Ishikawa (cell line): ENCODE measurements at regions not wholly inside any gene's neighbourhood (a gene's known extent, or its start where the extent isn't known, plus 50 kb on each side); places are given as distances from the start of the nearest gene placed in this dataset.

ENCODE experiments used
- CEBPB ChIP-seq: IDR thresholded peaks from 2 replicates; pipeline ENCODE4 v1.6.1; 2012
- CREB1 ChIP-seq: IDR thresholded peaks from 2 replicates; pipeline ENCODE4 v1.6.1; 2012; ENCODE audit warnings: low read depth
- EGR1 ChIP-seq: IDR thresholded peaks from 2 replicates; pipeline ENCODE4 v1.6.1; 2012
- EP300 ChIP-seq: IDR thresholded peaks from 2 replicates; pipeline ENCODE4 v1.6.1; 2012; ENCODE audit warnings: borderline replicate concordance
- FOXM1 ChIP-seq: IDR thresholded peaks from 2 replicates; pipeline ENCODE4 v1.6.1; 2012; ENCODE audit warnings: low read depth, borderline replicate concordance
- MAX ChIP-seq: IDR thresholded peaks from 2 replicates; pipeline ENCODE4 v1.6.1; 2012
- NFIC ChIP-seq: IDR thresholded peaks from 2 replicates; pipeline ENCODE4 v1.6.1; 2012
- RAD21 ChIP-seq: IDR thresholded peaks from 2 replicates; pipeline ENCODE4 v1.6.1; 2012; ENCODE audit warnings: low read depth
- REST ChIP-seq: IDR thresholded peaks from 2 replicates; pipeline ENCODE4 v1.6.1; 2012; ENCODE audit warnings: low read depth, mild to moderate bottlenecking
- TAF1 ChIP-seq: IDR thresholded peaks from 2 replicates; pipeline ENCODE4 v1.6.1; 2012; ENCODE audit warnings: low read depth, mild to moderate bottlenecking
- TCF12 ChIP-seq: IDR thresholded peaks from 2 replicates; pipeline ENCODE4 v1.6.1; 2012; ENCODE audit warnings: low read depth
- TEAD4 ChIP-seq: IDR thresholded peaks from 2 replicates; pipeline ENCODE4 v1.6.1; 2012
- USF1 ChIP-seq: IDR thresholded peaks from 2 replicates; pipeline ENCODE4 v1.6.1; 2012
- YY1 ChIP-seq: IDR thresholded peaks from 2 replicates; pipeline ENCODE4 v1.6.1; 2012; ENCODE audit warnings: low read depth
- ZBTB7A ChIP-seq: IDR thresholded peaks from 2 replicates; pipeline ENCODE4 v1.6.1; 2012; ENCODE audit warnings: low read depth

GRCh38 chr16:55233464-55233863 is 90.5 kb upstream of the IRX6 start:
- TF ChIP-seq TCF12 (no peak), USF1 (no peak), NFIC (no peak), TEAD4 (no peak), FOXM1 (no peak), EGR1 (no peak), EP300 (no peak), CEBPB (no peak), CREB1 (no peak), REST (no peak), RAD21 (no peak), YY1 (no peak), MAX (no peak), TAF1 (no peak), ZBTB7A (no peak)

GRCh38 chr16:55236655-55237054 is 87.3 kb upstream of the IRX6 start:
- TF ChIP-seq YY1 (no peak), USF1 (no peak), EGR1 (no peak), TCF12 (no peak), EP300 (no peak), RAD21 (no peak), TEAD4 (no peak), CREB1 (no peak), REST (no peak), CEBPB (no peak), ZBTB7A (no peak), NFIC (no peak), FOXM1 (no peak), MAX (no peak), TAF1 (no peak)

GRCh38 chr16:55239723-55240122 is 84.3 kb upstream of the IRX6 start:
- no peak for TF ChIP-seq CEBPB

- TF ChIP-seq EGR1 (no peak), USF1 (no peak), TEAD4 (no peak), FOXM1 (no peak), ZBTB7A (no peak), MAX (no peak), TCF12 (no peak), REST (no peak), RAD21 (no peak), YY1 (no peak), NFIC (no peak), TAF1 (no peak), CREB1 (no peak), EP300 (no peak), CEBPB (no peak)
Observed at GRCh38 chr16:55240888-55241287, 83.1 kb upstream of the IRX6 start.
